ENCODE measurements at regions not wholly inside any gene's neighbourhood (a gene's known extent, or its start where the extent isn't known, plus 50 kb on each side); places are given as distances from the start of the nearest gene placed in this dataset.

- Histone ChIP-seq H3K9me3 (ENCODE audit: low read depth) (peaks cover 3% of the 10 kb centered on the region), H3K4me3 (no peak overlapping the region), H3K27me3 (replicated peaks; ENCODE audit: insufficient read depth) (no peaks in the 10 kb centered on the region), H3F3A (ENCODE audit: insufficient read depth) (no peaks in the 10 kb centered on the region), H3K4me1 (ENCODE audit: insufficient read depth) (no peaks in the 10 kb centered on the region), H3K36me3 (ENCODE audit: low read depth) (no peaks in the 10 kb centered on the region), H4K20me1 (ENCODE audit: insufficient read depth) (no peaks in the 10 kb centered on the region), H3K79me2 (ENCODE audit: insufficient read depth) (no peaks in the 10 kb centered on the region), H3K9ac (no peak overlapping the region), H3K4me2 (ENCODE audit: unreplicated experiment) (no peak overlapping the region), H3K27ac (no peak overlapping the region), H2AFZ (no peak overlapping the region), H3K9me2 (ENCODE audit: insufficient read depth) (no peaks in the 10 kb centered on the region)
- no peak for DNase-seq
- 17 to 23% methylated on average over 2 of the region's 2 CpGs for WGBS, 2 experiments (ENCODE audit: low coverage in 1 of 2, low lambda C conversion rate in 2 of 2, missing lambda C conversion rate in 2 of 2)
- in situ Hi-C loops (cut with MboI): no loop called here
- TF ChIP-seq EZH2 (IDR thresholded peaks at IDR 0.05; ENCODE audit: insufficient read depth, poor library complexity, severe bottlenecking): no peak
- TF ChIP-seq EZH2phosphoT487 (IDR thresholded peaks at IDR 0.05; ENCODE audit: insufficient read depth, low read depth): no peak
These were observed 553.7 kb downstream of the MCTP2 start for GRCh38 chr15:94785091-94785490.

GRCh38 chr15:94791008-94791407 lies 559.6 kb downstream of the MCTP2 start:
- Histone ChIP-seq H3K4me2 (ENCODE audit: unreplicated experiment) (no peak overlapping the region), H3K36me3 (ENCODE audit: low read depth) (no peaks in the 10 kb centered on the region), H3K9ac (no peak overlapping the region), H3K9me2 (ENCODE audit: insufficient read depth) (no peaks in the 10 kb centered on the region), H3K4me3 (no peak overlapping the region), H3K79me2 (ENCODE audit: insufficient read depth) (no peaks in the 10 kb centered on the region), H2AFZ (no peak overlapping the region), H3K4me1 (ENCODE audit: insufficient read depth) (no peaks in the 10 kb centered on the region), H3K27ac (no peak overlapping the region), H3K9me3 (ENCODE audit: low read depth) (no peaks in the 10 kb centered on the region), H4K20me1 (ENCODE audit: insufficient read depth) (no peaks in the 10 kb centered on the region), H3F3A (ENCODE audit: insufficient read depth) (no peaks in the 10 kb centered on the region), H3K27me3 (replicated peaks; ENCODE audit: insufficient read depth) (no peaks in the 10 kb centered on the region)
- DNase-seq: no peak
- in situ Hi-C loops (cut with MboI): no loop called here
- TF ChIP-seq EZH2 (IDR thresholded peaks at IDR 0.05; ENCODE audit: insufficient read depth, poor library complexity, severe bottlenecking): no peak
- TF ChIP-seq EZH2phosphoT487 (IDR thresholded peaks at IDR 0.05; ENCODE audit: insufficient read depth, low read depth): no peak
- WGBS, 2 experiments (ENCODE audit: low coverage in 1 of 2, low lambda C conversion rate in 2 of 2, missing lambda C conversion rate in 2 of 2): 3 to 7% methylated on average over 2 of the region's 2 CpGs

GRCh38 chr15:94791510-94791909 lies 560.1 kb downstream of the MCTP2 start:
- Histone ChIP-seq H3K9me3 (ENCODE audit: low read depth) (no peaks in the 10 kb centered on the region), H3F3A (ENCODE audit: insufficient read depth) (no peaks in the 10 kb centered on the region), H3K4me1 (ENCODE audit: insufficient read depth) (no peaks in the 10 kb centered on the region), H3K9me2 (ENCODE audit: insufficient read depth) (no peaks in the 10 kb centered on the region), H3K9ac (no peak overlapping the region), H3K4me3 (no peak overlapping the region), H3K27me3 (replicated peaks; ENCODE audit: insufficient read depth) (no peaks in the 10 kb centered on the region), H4K20me1 (ENCODE audit: insufficient read depth) (no peaks in the 10 kb centered on the region), H2AFZ (no peak overlapping the region), H3K36me3 (ENCODE audit: low read depth) (no peaks in the 10 kb centered on the region), H3K4me2 (ENCODE audit: unreplicated experiment) (no peak overlapping the region), H3K79me2 (ENCODE audit: insufficient read depth) (no peaks in the 10 kb centered on the region), H3K27ac (no peak overlapping the region)
- WGBS, 2 experiments (ENCODE audit: low coverage in 1 of 2, low lambda C conversion rate in 2 of 2, missing lambda C conversion rate in 2 of 2): 35 to 43% methylated on average over 2 of the region's 2 CpGs
- no peak for DNase-seq
- no peak for TF ChIP-seq EZH2 (IDR thresholded peaks at IDR 0.05; ENCODE audit: insufficient read depth, poor library complexity, severe bottlenecking)
- TF ChIP-seq EZH2phosphoT487 (IDR thresholded peaks at IDR 0.05; ENCODE audit: insufficient read depth, low read depth): no peak
- in situ Hi-C loops (cut with MboI): no loop called here

- in situ Hi-C loops (cut with MboI): no loop called here
These were observed 560.8 kb downstream of the MCTP2 start for GRCh38 chr15:94792196-94792595.

GRCh38 chr15:94793207-94793606 lies 561.8 kb downstream of the MCTP2 start:
- H3K79me2 ChIP-seq (ENCODE audit: insufficient read depth): no peaks in the 10 kb centered on the region
- H3K4me1 ChIP-seq (ENCODE audit: insufficient read depth): no peaks in the 10 kb centered on the region
- H3K4me3 ChIP-seq: no peak overlapping the region
- H3K9ac ChIP-seq: no peak overlapping the region
- TF ChIP-seq EZH2phosphoT487 (IDR thresholded peaks at IDR 0.05; ENCODE audit: insufficient read depth, low read depth): no peak
- no peak for TF ChIP-seq EZH2 (IDR thresholded peaks at IDR 0.05; ENCODE audit: insufficient read depth, poor library complexity, severe bottlenecking)
- H3K9me3 ChIP-seq (ENCODE audit: low read depth): no peaks in the 10 kb centered on the region
- WGBS, 2 experiments (ENCODE audit: low coverage in 1 of 2, low lambda C conversion rate in 2 of 2, missing lambda C conversion rate in 2 of 2): 37 to 46% methylated on average over 3 of the region's 3 CpGs
- DNase-seq: no peak
- in situ Hi-C loops (cut with MboI): no loop called here
- H3F3A ChIP-seq (ENCODE audit: insufficient read depth): no peaks in the 10 kb centered on the region
- no peaks in the 10 kb centered on the region for H3K27me3 ChIP-seq (replicated peaks; ENCODE audit: insufficient read depth)
- H3K4me2 ChIP-seq (ENCODE audit: unreplicated experiment): no peak overlapping the region
- no peak overlapping the region for H3K27ac ChIP-seq
- no peaks in the 10 kb centered on the region for H3K9me2 ChIP-seq (ENCODE audit: insufficient read depth)
- no peak overlapping the region for H2AFZ ChIP-seq
- no peaks in the 10 kb centered on the region for H4K20me1 ChIP-seq (ENCODE audit: insufficient read depth)
- no peaks in the 10 kb centered on the region for H3K36me3 ChIP-seq (ENCODE audit: low read depth)

More at GRCh38 chr15:94792196-94792595, 560.8 kb downstream of the MCTP2 start:
- 17 to 21% methylated on average over 2 of the region's 2 CpGs for WGBS, 2 experiments (ENCODE audit: low coverage in 1 of 2, low lambda C conversion rate in 2 of 2, missing lambda C conversion rate in 2 of 2)
- Histone ChIP-seq H2AFZ (no peak overlapping the region), H3K27me3 (replicated peaks; ENCODE audit: insufficient read depth) (no peaks in the 10 kb centered on the region), H3K36me3 (ENCODE audit: low read depth) (no peaks in the 10 kb centered on the region), H3K27ac (no peak overlapping the region), H4K20me1 (ENCODE audit: insufficient read depth) (no peaks in the 10 kb centered on the region), H3K9me2 (ENCODE audit: insufficient read depth) (no peaks in the 10 kb centered on the region), H3K9ac (no peak overlapping the region), H3K79me2 (ENCODE audit: insufficient read depth) (no peaks in the 10 kb centered on the region), H3K4me3 (no peak overlapping the region), H3K4me2 (ENCODE audit: unreplicated experiment) (no peak overlapping the region), H3F3A (ENCODE audit: insufficient read depth) (no peaks in the 10 kb centered on the region), H3K9me3 (ENCODE audit: low read depth) (no peaks in the 10 kb centered on the region), H3K4me1 (ENCODE audit: insufficient read depth) (no peaks in the 10 kb centered on the region)
- no peak for TF ChIP-seq EZH2 (IDR thresholded peaks at IDR 0.05; ENCODE audit: insufficient read depth, poor library complexity, severe bottlenecking)
- TF ChIP-seq EZH2phosphoT487 (IDR thresholded peaks at IDR 0.05; ENCODE audit: insufficient read depth, low read depth): no peak
- DNase-seq: no peak

Measured in GM23248 (cell line).